ENCODE measurements at regions not wholly inside any gene's neighbourhood (a gene's known extent, or its start where the extent isn't known, plus 50 kb on each side); places are given as distances from the start of the nearest gene placed in this dataset.

DNA sequence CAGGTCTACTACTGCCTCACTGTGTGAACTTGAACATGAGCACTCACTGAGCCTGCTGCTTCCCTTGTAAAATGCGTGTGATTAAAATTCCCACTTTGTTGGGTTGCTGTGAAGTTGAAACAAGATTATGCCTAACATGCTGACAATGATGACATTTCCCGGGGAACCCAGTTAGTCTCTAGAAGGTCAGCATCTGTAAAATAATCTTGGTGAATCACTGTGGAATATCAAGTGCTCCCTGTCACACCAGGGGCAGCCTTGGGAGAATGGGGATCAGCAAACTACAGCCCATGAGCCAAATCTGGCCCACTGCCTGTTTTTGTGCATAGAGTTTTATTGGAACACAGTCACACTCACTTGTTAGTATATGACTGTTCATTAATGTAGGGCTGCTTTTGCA is 335.2 kb downstream of the MIAT start:
- TF ChIP-seq CTCF (IDR thresholded peaks at IDR 0.05; ENCODE audit: low read length) (no peak), EZH2 (IDR thresholded peaks at IDR 0.05; ENCODE audit: borderline replicate concordance, low read length) (no peak)

Data from OCI-LY1 (cell line).